Prostate gland (tissue), 2 donors: ENCODE measurements at regions not wholly inside any gene's neighbourhood (a gene's known extent, or its start where the extent isn't known, plus 50 kb on each side); places are given as distances from the start of the nearest gene placed in this dataset.

Experiments
- DNase-seq: peaks from one replicate; pipeline ENCODE4 v3.0.0-alpha.2; 2019; ENCODE audit warnings: low spot score
- H3K27ac ChIP-seq, 2 donors: fragments of 200-600 bp; sonication (generic); 2 replicates each; pipeline ENCODE4 v1.5.1; 2017 to 2019
- H3K27me3 ChIP-seq: fragments of 200-600 bp; sonication (generic); replicated peaks from 2 replicates; pipeline ENCODE4 v1.5.1; 2019; ENCODE audit not compliant: insufficient read depth
- H3K36me3 ChIP-seq, 2 donors: fragments of 200-600 bp; sonication (generic); 1 replicate in 1 of 2; 2 replicates in 1 of 2; pipeline versions ENCODE4 v1.5.1 to v1.8.1; 2017 to 2019
- H3K4me1 ChIP-seq: fragments of 200-600 bp; sonication (generic); replicated peaks from 2 replicates; pipeline ENCODE4 v1.5.1; 2019
- H3K4me3 ChIP-seq, 2 donors: fragments of 200-600 bp; sonication (generic); 2 replicates each; pipeline ENCODE4 v1.5.1; 2017 to 2019
- H3K9me3 ChIP-seq: fragments of 200-600 bp; sonication (generic); 2 replicates; pipeline ENCODE4 v1.5.1; 2017
- CTCF ChIP-seq, 4 experiments: fragments of 200-600 bp in 2 of 4; fragments of 450-650 bp in 2 of 4; sonication (generic) in 2 of 4; IDR thresholded peaks; 1 replicate in 3 of 4; 2 replicates in 1 of 4; pipeline ENCODE4 v1.5.1; 2016 to 2019; ENCODE audit warnings: antibody characterized with exemption in 4 of 4, mild to moderate bottlenecking in 2 of 4, moderate library complexity in 2 of 4
- POLR2A ChIP-seq: fragments of 450-650 bp; IDR thresholded peaks from one replicate; pipeline ENCODE4 v1.6.1; 2016; ENCODE audit warnings: antibody characterized with exemption, mild to moderate bottlenecking
- POLR2AphosphoS5 ChIP-seq: sonication (generic); formaldehyde crosslinking; IDR thresholded peaks from one replicate; pipeline ENCODE4 v1.6.1; 2017; ENCODE audit warnings: antibody characterized with exemption
- WGBS: methylation state at CpG from one replicate; pipeline ENCODE4 v1.1.5; 2018; 5-methylcytosine and 5-hydroxymethylcytosine counted together
- intact Hi-C: fragments of 100-400 bp; cut with DNase I; formaldehyde crosslinking; loops from one replicate; pipeline ENCODE4 v1.14.2; 2022

DNA sequence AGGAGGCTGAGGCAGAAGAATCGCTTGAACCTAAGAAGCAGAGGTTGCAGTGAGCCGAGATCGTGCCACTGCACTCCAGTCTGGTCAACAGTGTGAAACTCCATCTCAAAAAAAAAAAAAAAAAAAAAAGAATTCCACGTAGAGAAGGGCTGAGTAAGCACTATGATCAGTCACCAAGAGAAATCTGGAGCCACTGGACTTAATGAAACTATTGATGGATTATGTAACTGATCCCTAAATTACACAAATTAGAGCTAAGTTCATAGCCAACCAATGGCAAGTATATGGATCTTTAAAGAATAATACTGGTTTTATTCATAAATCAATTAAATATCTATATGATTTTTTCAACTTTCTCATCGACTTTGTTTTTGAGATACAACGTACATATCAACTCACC is 72.2 kb upstream of the ABLIM1 start:
- intact Hi-C loops = no loop called here
- Histone ChIP-seq H3K4me1 (no peaks in the 10 kb centered on the region), H3K27me3 (peaks cover 2% of the 10 kb centered on the region), H3K36me3 (no peaks in the 10 kb centered on the region), H3K27ac (no peak overlapping the region), H3K4me3 (no peak overlapping the region), H3K9me3 (no peaks in the 10 kb centered on the region)
- 95% methylated on average over 6 of the region's 6 CpGs for WGBS
- DNase-seq = no peak
- no peak for TF ChIP-seq CTCF (IDR thresholded peaks at IDR 0.05)
- TF ChIP-seq POLR2AphosphoS5 = no peak
- TF ChIP-seq POLR2A = no peak

DNA sequence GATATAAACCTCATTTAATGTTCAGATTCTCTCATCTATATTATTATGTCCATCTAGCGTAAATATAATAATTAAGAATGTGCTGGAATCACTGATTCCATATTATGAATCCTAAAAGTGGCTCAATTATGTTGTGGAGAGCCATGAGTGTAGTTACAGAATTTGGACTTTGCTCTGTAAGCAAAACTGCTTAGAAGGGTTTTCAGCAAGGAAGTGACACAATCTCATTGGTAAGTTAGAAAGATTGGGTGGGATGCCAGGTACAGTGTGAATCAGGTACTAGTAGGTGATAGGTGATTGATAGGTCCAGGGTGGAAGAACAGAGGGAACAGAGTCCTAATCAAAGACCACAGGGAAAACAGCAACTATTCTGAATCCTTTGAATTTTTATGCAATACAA is 74.9 kb upstream of the ABLIM1 start:
- H3K36me3 ChIP-seq = no peaks in the 10 kb centered on the region
- H3K27ac ChIP-seq = no peak overlapping the region
- no peak for DNase-seq
- intact Hi-C loops = no loop called here
- H3K4me1 ChIP-seq = no peaks in the 10 kb centered on the region
- H3K9me3 ChIP-seq = no peaks in the 10 kb centered on the region
- TF ChIP-seq POLR2A (no peak), CTCF (IDR thresholded peaks at IDR 0.05) (no peak)
- H3K4me3 ChIP-seq = no peak overlapping the region
- H3K27me3 ChIP-seq = peaks cover 2% of the 10 kb centered on the region
- WGBS = 95% methylated on average over 1 of the region's 1 CpG

- Histone ChIP-seq H3K27me3 (peaks cover 2% of the 10 kb centered on the region), H3K27ac (no peak overlapping the region), H3K4me3 (no peak overlapping the region), H3K36me3 (no peaks in the 10 kb centered on the region), H3K9me3 (no peaks in the 10 kb centered on the region), H3K4me1 (no peaks in the 10 kb centered on the region)
- no peak for TF ChIP-seq CTCF (IDR thresholded peaks at IDR 0.05)
- no peak for TF ChIP-seq POLR2A
- no peak for TF ChIP-seq POLR2AphosphoS5
- intact Hi-C loops = no loop called here
- DNase-seq = no peak
Measured at GRCh38 chr10:114735946-114736345, 77.9 kb upstream of the ABLIM1 start.

GRCh38 chr10:114743521-114744231 is 77.9 kb upstream of the FHIP2A start:
- no peak for DNase-seq
- Histone ChIP-seq H3K27ac (no peak overlapping the region), H3K27me3 (no peaks in the 10 kb centered on the region), H3K4me3 (no peak overlapping the region), H3K36me3 (no peaks in the 10 kb centered on the region), H3K9me3 (no peaks in the 10 kb centered on the region), H3K4me1 (no peaks in the 10 kb centered on the region)
- intact Hi-C loops = no loop called here
- WGBS = 79% methylated on average over 6 of the region's 6 CpGs
- TF ChIP-seq POLR2AphosphoS5 = no peak
- no peak for TF ChIP-seq CTCF (IDR thresholded peaks at IDR 0.05)
- TF ChIP-seq POLR2A = no peak

- 95% methylated on average over 3 of the region's 3 CpGs for WGBS
- Histone ChIP-seq H3K4me1 (no peaks in the 10 kb centered on the region), H3K27me3 (no peaks in the 10 kb centered on the region), H3K27ac (no peak overlapping the region), H3K4me3 (no peak overlapping the region), H3K9me3 (no peaks in the 10 kb centered on the region), H3K36me3 (no peaks in the 10 kb centered on the region)
- DNase-seq = no peak
- intact Hi-C loops = no loop called here
- no peak for TF ChIP-seq POLR2A
Measured at GRCh38 chr10:114746531-114746930, 75.0 kb upstream of the FHIP2A start.
